Occipital lobe (tissue), 1 donor: ENCODE measurements at regions not wholly inside any gene's neighbourhood (a gene's known extent, or its start where the extent isn't known, plus 50 kb on each side); places are given as distances from the start of the nearest gene placed in this dataset.
"Not testable (repeated sequence)": the region's sequence is repeated elsewhere in the genome, so short reads cannot be mapped to it uniquely, and the experiment has no call there.

Experiments used
- DNase-seq: peaks from one replicate; lab custom pipeline; 2025; lab: John Stamatoyannopoulos, UW

GRCh38 chr6:144394210-144394609 lies 109.1 kb downstream of the UTRN start:
- no peak for DNase-seq

- DNase-seq: no peak
Observed at GRCh38 chr6:144395014-144395413, 109.9 kb downstream of the UTRN start.

- DNase-seq: no peak
Observed at GRCh38 chr6:144395826-144396225, 110.7 kb downstream of the UTRN start.

- no peak for DNase-seq
Observed at GRCh38 chr6:144397141-144397540, 112.0 kb downstream of the UTRN start.

GRCh38 chr6:144400321-144400720 lies 115.2 kb downstream of the UTRN start:
- DNase-seq: no peak

- DNase-seq: no peak
Observed at GRCh38 chr6:144401736-144402733, 116.9 kb downstream of the UTRN start.

- DNase-seq: no peak
Observed at GRCh38 chr6:144402750-144403149, 117.6 kb downstream of the UTRN start.

- no peak for DNase-seq
Observed at GRCh38 chr6:144405163-144405562, 120.0 kb downstream of the UTRN start.

GRCh38 chr6:144406796-144407195 lies 121.7 kb downstream of the UTRN start:
- no peak for DNase-seq

- no peak for DNase-seq
Observed at GRCh38 chr6:144408161-144408560, 123.0 kb downstream of the UTRN start.

- no peak for DNase-seq
Observed at GRCh38 chr6:144410059-144410458, 124.9 kb downstream of the UTRN start.

GRCh38 chr6:144410574-144410973 lies 125.4 kb downstream of the UTRN start:
- not testable (repeated sequence) for DNase-seq

- DNase-seq: no peak
Observed at GRCh38 chr6:144411531-144412165, 126.5 kb downstream of the UTRN start.

GRCh38 chr6:144413418-144413817 lies 128.3 kb downstream of the UTRN start:
- DNase-seq: no peak

- DNase-seq: no peak
Observed at GRCh38 chr6:144415014-144415413, 129.9 kb downstream of the UTRN start.

GRCh38 chr6:144415835-144416237 lies 130.7 kb downstream of the UTRN start:
- DNase-seq: no peak

GRCh38 chr6:144416244-144416643 lies 131.1 kb downstream of the UTRN start:
- DNase-seq: no peak

- DNase-seq: no peak
Observed at GRCh38 chr6:144416773-144417172, 131.6 kb downstream of the UTRN start.

GRCh38 chr6:144417681-144418080 lies 132.5 kb downstream of the UTRN start:
- no peak for DNase-seq

GRCh38 chr6:144418959-144419545 lies 133.9 kb downstream of the UTRN start:
- no peak for DNase-seq

- DNase-seq: no peak
Observed at GRCh38 chr6:144423167-144423566, 138.0 kb downstream of the UTRN start.

GRCh38 chr6:144429753-144430152 lies 144.6 kb downstream of the UTRN start:
- no peak for DNase-seq
